ENCODE measurements at regions not wholly inside any gene's neighbourhood (a gene's known extent, or its start where the extent isn't known, plus 50 kb on each side); places are given as distances from the start of the nearest gene placed in this dataset.

- TF ChIP-seq ZNF436 (CRISPR knock-in tag; IDR thresholded peaks at IDR 0.05) (no peak), YBX1 (IDR thresholded peaks at IDR 0.05) (no peak), ZNF121 (CRISPR knock-in tag; conservative IDR thresholded peaks at IDR 0.05) (no peak), MYC (IDR thresholded peaks at IDR 0.05; ENCODE audit: low read depth, low read length) (no peak), MYC (CRISPR knock-in tag; IDR thresholded peaks at IDR 0.05; ENCODE audit: borderline replicate concordance, low read depth) (no peak), ETV6 (IDR thresholded peaks at IDR 0.05; ENCODE audit: borderline replicate concordance in 1 of 2, low read depth in 2 of 2, low read length in 1 of 2) (no peak), ETV6 (CRISPR knock-in tag; IDR thresholded peaks at IDR 0.05; ENCODE audit: borderline replicate concordance) (no peak), HDAC2 (IDR thresholded peaks at IDR 0.05) (no peak), E2F3 (CRISPR knock-in tag; IDR thresholded peaks at IDR 0.05) (no peak), ESRRA (IDR thresholded peaks at IDR 0.05; ENCODE audit: borderline replicate concordance, low read depth) (no peak), CREB1 (IDR thresholded peaks at IDR 0.05) (no peak), CREB1 (CRISPR knock-in tag; IDR thresholded peaks at IDR 0.05) (no peak), KAT7 (CRISPR knock-in tag; IDR thresholded peaks at IDR 0.05; ENCODE audit: borderline replicate concordance) (no peak), KDM5B (IDR thresholded peaks at IDR 0.05; ENCODE audit: insufficient replicate concordance, low read depth, low read length) (no peak), ATF3 (IDR thresholded peaks at IDR 0.05) (no peak), ATF3 (CRISPR knock-in tag; conservative IDR thresholded peaks at IDR 0.05) (no peak), CBX2 (IDR thresholded peaks at IDR 0.05; ENCODE audit: insufficient read depth, low read length, poor library complexity, severe bottlenecking) (no peak), CEBPB (tag; IDR thresholded peaks at IDR 0.05) (no peak), BACH1 (tag; IDR thresholded peaks at IDR 0.05) (no peak), MLLT1 (IDR thresholded peaks at IDR 0.05) (no peak), IFI16 (CRISPR knock-in tag; IDR thresholded peaks at IDR 0.05) (no peak), ZNF133 (CRISPR knock-in tag; IDR thresholded peaks at IDR 0.05) (no peak), ZFX (CRISPR knock-in tag; IDR thresholded peaks at IDR 0.05) (no peak)
- ChIA-PET POLR2A (no interaction called here), CTCF (ENCODE audit: low intra/inter-chr PET ratio) (no interaction called here)
- no TSS peak for BruUV-seq (replicated peaks)
- DNase-seq (ENCODE audit: extremely low read depth in 1 of 4, low spot score in 3 of 4) (no peak), FAIRE-seq (no peak), ATAC-seq (no peak)
- H3K27me3 ChIP-seq (ENCODE audit: control insufficient read depth in 2 of 2, insufficient read depth in 2 of 2, low read length in 2 of 2): no peaks in the 10 kb centered on the region
- H3K4me3 ChIP-seq: no peak overlapping the region
- no peaks in the 10 kb centered on the region for H4K20me1 ChIP-seq (replicated peaks; ENCODE audit: control insufficient read depth, insufficient read depth, low read length)
- H2AFZ ChIP-seq (ENCODE audit: low read depth, low read length): no peak overlapping the region
- no peaks in the 10 kb centered on the region for H3K79me2 ChIP-seq (ENCODE audit: control insufficient read depth, insufficient read depth, low read length)
- no peaks in the 10 kb centered on the region for H3K9me1 ChIP-seq (ENCODE audit: control insufficient read depth, insufficient read depth, low read length)
- 0% methylated on average over 2 of the region's 2 CpGs for WGBS (ENCODE audit: insufficient coverage, low coverage, missing lambda C conversion rate)
- no peak overlapping the region for H3K9ac ChIP-seq (ENCODE audit: insufficient read depth in 1 of 2, low read depth in 2 of 2, low read length in 2 of 2)
- H3K36me3 ChIP-seq (ENCODE audit: control insufficient read depth, insufficient read depth, low read length): no peaks in the 10 kb centered on the region
- H3K27ac ChIP-seq (ENCODE audit: extremely low read depth, low read depth, low read length): no peak overlapping the region
- no peaks in the 10 kb centered on the region for H3K4me1 ChIP-seq (replicated peaks in 1 of 2; ENCODE audit: control insufficient read depth in 2 of 2, insufficient read depth in 2 of 2, low read length in 2 of 2)
- H3K9me3 ChIP-seq (replicated peaks; ENCODE audit: control insufficient read depth, insufficient read depth, low read depth, low read length): no peaks in the 10 kb centered on the region
- intact Hi-C loops (cut with micrococcal nuclease): no loop called here
- in situ Hi-C loops (cut with MboI): no loop called here
- H3K4me2 ChIP-seq (ENCODE audit: insufficient read depth, low read length): no peak overlapping the region
Measured at GRCh38 chrX:46366381-46367207, 178.6 kb downstream of the ZNF674 start.
